GM23248 (cell line): ENCODE measurements at regions not wholly inside any gene's neighbourhood (a gene's known extent, or its start where the extent isn't known, plus 50 kb on each side); places are given as distances from the start of the nearest gene placed in this dataset.

ENCODE experiments used
- DNase-seq: peaks from one replicate; pipeline ENCODE4 v3.0.0-alpha.2; 2015
- H2AFZ ChIP-seq: fragments of 200-600 bp; sonication (generic); 2 replicates; pipeline ENCODE4 v1.6.1; 2016; ENCODE audit warnings: antibody characterized with exemption
- H3F3A ChIP-seq: fragments of 200-600 bp; sonication (generic); 2 replicates; pipeline ENCODE4 v1.6.1; 2016; ENCODE audit warnings: mild to moderate bottlenecking, antibody characterized with exemption, mixed run types; ENCODE audit not compliant: insufficient read depth
- H3K27ac ChIP-seq: fragments of 200-600 bp; sonication (generic); 2 replicates; pipeline ENCODE4 v1.5.1; 2016; ENCODE audit warnings: mild to moderate bottlenecking
- H3K27me3 ChIP-seq: fragments of 200-600 bp; sonication (generic); replicated peaks from 2 replicates; pipeline ENCODE4 v1.6.1; 2016; ENCODE audit warnings: mild to moderate bottlenecking; ENCODE audit not compliant: insufficient read depth
- H3K36me3 ChIP-seq: fragments of 200-600 bp; sonication (generic); 2 replicates; pipeline ENCODE4 v1.6.1; 2016; ENCODE audit warnings: low read depth, mild to moderate bottlenecking
- H3K4me1 ChIP-seq: fragments of 200-600 bp; sonication (generic); 2 replicates; pipeline ENCODE4 v1.6.1; 2016; ENCODE audit warnings: mild to moderate bottlenecking; ENCODE audit not compliant: insufficient read depth
- H3K4me2 ChIP-seq: fragments of 200-600 bp; sonication (generic); one replicate; pipeline ENCODE4 v1.6.1; 2016; ENCODE audit warnings: mild to moderate bottlenecking; ENCODE audit not compliant: unreplicated experiment
- H3K4me3 ChIP-seq: fragments of 200-600 bp; sonication (generic); 2 replicates; pipeline ENCODE4 v1.5.1; 2016; ENCODE audit warnings: mild to moderate bottlenecking
- H3K79me2 ChIP-seq: fragments of 200-600 bp; sonication (generic); 2 replicates; pipeline ENCODE4 v1.6.1; 2016; ENCODE audit warnings: mild to moderate bottlenecking; ENCODE audit not compliant: insufficient read depth
- H3K9ac ChIP-seq: fragments of 200-600 bp; sonication (generic); 2 replicates; pipeline ENCODE4 v1.6.1; 2016; ENCODE audit warnings: mild to moderate bottlenecking
- H3K9me2 ChIP-seq: fragments of 200-600 bp; sonication (generic); 2 replicates; pipeline ENCODE4 v1.6.1; 2016; ENCODE audit warnings: mixed run types, mild to moderate bottlenecking, moderate library complexity; ENCODE audit not compliant: insufficient read depth
- H3K9me3 ChIP-seq: fragments of 200-600 bp; sonication (generic); one replicate; pipeline ENCODE4 v1.6.1; 2017; ENCODE audit warnings: low read depth
- H4K20me1 ChIP-seq: fragments of 200-600 bp; sonication (generic); 2 replicates; pipeline ENCODE4 v1.6.0; 2016; ENCODE audit not compliant: insufficient read depth
- EZH2 ChIP-seq: fragments of 200-600 bp; sonication (generic); IDR thresholded peaks from 2 replicates; pipeline ENCODE4 v1.6.1; 2018; ENCODE audit warnings: antibody characterized with exemption, mild to moderate bottlenecking; ENCODE audit not compliant: insufficient read depth, poor library complexity, severe bottlenecking
- EZH2phosphoT487 ChIP-seq: fragments of 200-600 bp; sonication (generic); IDR thresholded peaks from 2 replicates; pipeline ENCODE4 v1.6.1; 2018; ENCODE audit warnings: antibody characterized with exemption, moderate library complexity, mild to moderate bottlenecking, low read depth; ENCODE audit not compliant: insufficient read depth
- WGBS, 2 experiments: methylation state at CpG; one replicate each; pipeline ENCODE4 v1.1.6; 2015 to 2017; ENCODE audit warnings: low lambda C conversion rate in 2 of 2, low coverage in 1 of 2; ENCODE audit errors: missing lambda C conversion rate in 2 of 2; 5-methylcytosine and 5-hydroxymethylcytosine counted together
- in situ Hi-C: fragments of 300-500 bp; cut with MboI; formaldehyde crosslinking; loops from 2 replicates; pipeline ENCODE4 v1.15.0; 2020

- Histone ChIP-seq H3K4me3 (no peak overlapping the region), H3K4me2 (no peak overlapping the region), H3K27me3 (no peaks in the 10 kb centered on the region), H2AFZ (no peak overlapping the region), H3K79me2 (no peaks in the 10 kb centered on the region), H3K27ac (no peak overlapping the region), H3K9me3 (no peaks in the 10 kb centered on the region), H3K9me2 (no peaks in the 10 kb centered on the region), H3K36me3 (no peaks in the 10 kb centered on the region), H4K20me1 (no peaks in the 10 kb centered on the region), H3K9ac (no peak overlapping the region), H3K4me1 (no peaks in the 10 kb centered on the region), H3F3A (no peaks in the 10 kb centered on the region)
- TF ChIP-seq EZH2phosphoT487 (no peak), EZH2 (no peak)
- no peak for DNase-seq
- in situ Hi-C loops = no loop called here
- WGBS, 2 experiments = 32 to 33% methylated on average over 2 of the region's 2 CpGs
These were observed 378.3 kb downstream of the GBA3 start for GRCh38 chr4:23070848-23071570.

- no peaks in the 10 kb centered on the region for H3K27me3 ChIP-seq
- H3K36me3 ChIP-seq = no peaks in the 10 kb centered on the region
- no peaks in the 10 kb centered on the region for H3K4me1 ChIP-seq
- no peaks in the 10 kb centered on the region for H3K79me2 ChIP-seq
- H2AFZ ChIP-seq = no peak overlapping the region
- WGBS, 2 experiments = 19 to 34% methylated on average over 3 of the region's 3 CpGs
- in situ Hi-C loops = no loop called here
- H3K9ac ChIP-seq = no peak overlapping the region
- H3K4me3 ChIP-seq = no peak overlapping the region
- H3K4me2 ChIP-seq = no peak overlapping the region
- no peaks in the 10 kb centered on the region for H4K20me1 ChIP-seq
- DNase-seq = no peak
- no peaks in the 10 kb centered on the region for H3K9me3 ChIP-seq
- H3F3A ChIP-seq = no peaks in the 10 kb centered on the region
- H3K27ac ChIP-seq = no peak overlapping the region
- TF ChIP-seq EZH2phosphoT487 = no peak
- TF ChIP-seq EZH2 = no peak
- no peaks in the 10 kb centered on the region for H3K9me2 ChIP-seq
These were observed 376.0 kb downstream of the GBA3 start for GRCh38 chr4:23068756-23069155.

DNA sequence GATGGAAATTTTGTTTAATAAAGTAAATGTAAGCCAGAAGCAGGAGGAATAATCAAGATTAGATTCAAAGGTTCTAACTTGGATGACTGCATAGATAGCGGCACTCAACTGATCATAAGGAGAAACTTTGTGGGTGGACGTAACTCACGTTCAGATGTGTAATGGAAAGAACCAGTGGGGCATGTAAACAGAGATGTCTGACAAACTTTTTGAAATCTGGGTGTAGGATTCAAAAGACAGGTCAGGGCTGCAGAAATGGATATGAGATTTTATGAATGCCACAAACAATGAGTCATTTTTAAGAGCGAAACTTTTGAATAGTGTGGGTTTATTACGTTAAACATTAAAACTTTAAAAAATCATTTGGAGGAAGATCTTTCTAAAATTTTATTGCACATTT lies 375.6 kb downstream of the GBA3 start:
- no peak overlapping the region for H3K4me2 ChIP-seq
- H3K4me1 ChIP-seq = no peaks in the 10 kb centered on the region
- H3K27me3 ChIP-seq = no peaks in the 10 kb centered on the region
- H3K36me3 ChIP-seq = no peaks in the 10 kb centered on the region
- H4K20me1 ChIP-seq = no peaks in the 10 kb centered on the region
- 67 to 72% methylated on average over 5 of the region's 5 CpGs for WGBS, 2 experiments
- H2AFZ ChIP-seq = no peak overlapping the region
- H3K9me2 ChIP-seq = no peaks in the 10 kb centered on the region
- no peaks in the 10 kb centered on the region for H3K79me2 ChIP-seq
- no peaks in the 10 kb centered on the region for H3F3A ChIP-seq
- no peak overlapping the region for H3K4me3 ChIP-seq
- H3K27ac ChIP-seq = no peak overlapping the region
- no peaks in the 10 kb centered on the region for H3K9me3 ChIP-seq
- DNase-seq = no peak
- TF ChIP-seq EZH2 (no peak), EZH2phosphoT487 (no peak)
- H3K9ac ChIP-seq = no peak overlapping the region
- in situ Hi-C loops = no loop called here

DNA sequence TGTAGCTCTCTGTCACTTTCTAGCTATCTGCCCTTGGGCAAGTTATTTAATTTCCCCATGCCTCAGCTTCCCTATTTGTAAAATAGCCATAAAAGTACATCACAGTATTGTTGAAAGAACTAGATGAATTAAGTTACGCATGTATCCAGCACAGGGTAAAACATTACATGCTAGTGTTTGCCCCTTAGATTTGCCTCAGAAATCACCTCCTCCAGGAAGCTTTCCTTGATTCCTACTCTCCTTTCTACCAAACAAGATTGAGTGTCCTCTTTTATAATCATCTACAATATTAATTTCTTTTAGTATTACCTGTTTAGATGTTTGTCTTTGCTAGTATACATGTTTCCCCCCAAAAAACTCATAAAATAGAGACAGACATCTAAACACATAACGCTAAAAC lies 369.5 kb downstream of the GBA3 start:
- no peaks in the 10 kb centered on the region for H3K4me1 ChIP-seq
- no peak overlapping the region for H3K27ac ChIP-seq
- no peaks in the 10 kb centered on the region for H3K27me3 ChIP-seq
- no peaks in the 10 kb centered on the region for H3K79me2 ChIP-seq
- H4K20me1 ChIP-seq = no peaks in the 10 kb centered on the region
- in situ Hi-C loops = no loop called here
- no peaks in the 10 kb centered on the region for H3F3A ChIP-seq
- H3K36me3 ChIP-seq = no peaks in the 10 kb centered on the region
- H3K9me3 ChIP-seq = no peaks in the 10 kb centered on the region
- H3K4me2 ChIP-seq = no peak overlapping the region
- H3K4me3 ChIP-seq = no peak overlapping the region
- no peak overlapping the region for H2AFZ ChIP-seq
- 54 to 59% methylated on average over 2 of the region's 2 CpGs for WGBS, 2 experiments
- no peaks in the 10 kb centered on the region for H3K9me2 ChIP-seq
- DNase-seq = no peak
- no peak for TF ChIP-seq EZH2
- no peak for TF ChIP-seq EZH2phosphoT487
- no peak overlapping the region for H3K9ac ChIP-seq
